IPS DF 6.9 (cell line): ENCODE measurements at regions not wholly inside any gene's neighbourhood (a gene's known extent, or its start where the extent isn't known, plus 50 kb on each side); places are given as distances from the start of the nearest gene placed in this dataset.

Experiments
- DNase-seq: peaks from one replicate; pipeline ENCODE4 v3.0.0-alpha.2; 2013; ENCODE audit warnings: low read depth, low spot score
- H3K27ac ChIP-seq: one replicate; pipeline ENCODE4 v1.5.1; 2013; ENCODE audit warnings: low read length, control low read depth
- H3K27me3 ChIP-seq: 2 replicates; pipeline ENCODE4 v1.6.1; 2013; ENCODE audit warnings: mild to moderate bottlenecking, low read length; ENCODE audit not compliant: control insufficient read depth, insufficient read depth
- H3K36me3 ChIP-seq: 2 replicates; pipeline ENCODE4 v1.6.1; 2013; ENCODE audit warnings: low read length; ENCODE audit not compliant: control insufficient read depth, insufficient read depth
- H3K4me1 ChIP-seq: 2 replicates; pipeline ENCODE4 v1.6.1; 2013; ENCODE audit warnings: low read length; ENCODE audit not compliant: control insufficient read depth, insufficient read depth
- H3K4me3 ChIP-seq: 2 replicates; pipeline ENCODE4 v1.5.1; 2013; ENCODE audit warnings: mild to moderate bottlenecking, low read length
- H3K9me3 ChIP-seq: 2 replicates; pipeline ENCODE4 v1.6.1; 2013; ENCODE audit warnings: low read length, inconsistent platforms; ENCODE audit not compliant: control insufficient read depth, insufficient read depth
- WGBS: extraction: QIAGEN DNeasy Blood & Tissue Kit; methylation state at CpG from one replicate; pipeline ENCODE4 v1.1.7; 2013; ENCODE audit warnings: mixed read lengths, missing lambda C conversion rate; ENCODE audit not compliant: insufficient read length, insufficient coverage; 5-methylcytosine and 5-hydroxymethylcytosine counted together

DNA sequence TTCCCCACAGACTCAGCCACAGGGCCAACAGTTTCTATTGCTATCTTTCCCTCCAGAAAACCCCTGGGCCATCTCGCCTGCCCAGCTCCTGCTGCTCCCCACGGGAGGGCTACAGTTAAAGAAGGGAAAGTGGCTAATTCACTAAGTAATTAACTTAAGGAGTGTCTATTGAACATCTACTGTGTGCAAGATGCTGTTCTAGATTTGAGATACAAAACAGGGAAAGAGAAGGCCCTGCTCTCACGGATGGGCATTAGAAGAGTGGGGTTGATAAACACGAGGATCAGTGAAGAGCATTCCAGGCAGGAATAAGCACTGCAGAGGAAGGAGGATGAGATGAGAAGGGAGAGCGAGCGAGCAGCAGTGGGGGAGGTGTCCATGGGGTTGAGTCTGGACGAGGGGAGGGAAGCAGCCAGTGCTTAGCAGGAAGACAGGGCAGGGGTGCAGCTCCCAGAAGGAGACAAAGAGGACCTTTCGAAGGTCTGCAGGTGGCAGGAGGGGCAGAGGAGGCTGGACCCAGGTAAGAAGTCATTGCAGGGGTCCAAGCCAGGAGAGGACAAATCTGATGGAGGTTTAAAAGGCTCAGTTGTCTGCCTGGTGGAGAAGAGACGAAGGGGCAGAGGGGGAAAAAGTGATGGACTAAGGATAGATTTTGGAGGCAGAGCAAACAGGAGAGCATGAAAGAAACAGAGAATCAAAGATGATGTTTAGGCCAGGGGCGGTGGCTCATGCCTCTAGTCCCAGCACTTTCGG is 64.7 kb downstream of the KLF15 start:
- WGBS = no CpG with 5 or more reads among the region's 11 CpGs
- Histone ChIP-seq H3K4me1 (0 out of 2 replicates have a peak, but pooled peaks cover 2% of the 10 kb centered on the region), H3K9me3 (no peaks in the 10 kb centered on the region), H3K27ac (no peak overlapping the region), H3K27me3 (peaks cover 5% of the 10 kb centered on the region; the same call in 1 of the 2 replicates), H3K4me3 (no peak overlapping the region), H3K36me3 (no peaks in the 10 kb centered on the region)
- DNase-seq = no peak

DNA sequence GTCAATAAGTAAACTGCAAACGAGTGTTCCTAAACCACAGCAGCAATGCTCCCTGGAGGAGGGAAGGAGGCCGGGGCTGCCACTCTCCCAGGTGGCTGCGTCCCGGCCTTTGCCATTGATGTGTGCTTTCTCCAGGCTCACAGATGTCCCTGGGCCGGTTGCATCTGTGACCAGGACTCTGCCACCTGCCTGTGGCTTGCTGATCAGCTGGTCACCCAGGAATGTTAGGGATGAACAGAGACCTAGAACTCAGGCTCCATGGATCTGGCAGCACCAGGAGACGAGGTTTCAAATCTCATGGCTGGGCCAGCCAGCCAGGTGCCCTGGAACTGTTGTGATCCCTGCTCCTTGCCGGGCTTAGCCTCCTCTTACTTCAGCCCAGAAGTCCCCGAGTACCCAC is 65.7 kb downstream of the KLF15 start:
- no peaks in the 10 kb centered on the region for H3K9me3 ChIP-seq
- H3K27me3 ChIP-seq = peaks cover 5% of the 10 kb centered on the region; the same call in 1 of the 2 replicates
- no peak overlapping the region for H3K27ac ChIP-seq
- 0 out of 2 replicates have a peak, but pooled peaks cover 2% of the 10 kb centered on the region for H3K4me1 ChIP-seq
- H3K36me3 ChIP-seq = no peaks in the 10 kb centered on the region
- no peak overlapping the region for H3K4me3 ChIP-seq
- no peak for DNase-seq
- WGBS = no CpG with 5 or more reads among the region's 8 CpGs

DNA sequence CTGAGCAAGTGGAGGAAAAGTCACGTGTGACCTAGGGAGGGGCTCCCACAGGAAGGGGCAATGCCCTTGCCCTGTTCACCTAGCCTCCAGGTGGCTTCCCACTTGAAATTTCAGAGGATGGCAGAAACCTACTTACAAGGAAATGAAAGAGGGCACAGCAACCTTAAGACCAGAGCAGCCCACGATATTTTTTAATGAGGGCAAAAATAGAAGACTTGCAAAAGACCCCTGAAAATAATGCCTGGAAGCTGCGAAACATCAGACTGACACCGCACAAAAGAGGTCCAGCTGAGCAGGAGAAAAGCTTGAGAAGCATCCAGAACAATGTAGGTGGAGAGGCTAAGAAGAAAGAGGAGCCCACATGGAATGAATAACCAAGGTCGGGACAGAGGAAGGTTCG is 66.1 kb downstream of the KLF15 start:
- Histone ChIP-seq H3K27ac (no peak overlapping the region), H3K4me1 (0 out of 2 replicates have a peak, but pooled peaks cover 2% of the 10 kb centered on the region), H3K9me3 (no peaks in the 10 kb centered on the region), H3K27me3 (peaks cover 5% of the 10 kb centered on the region; the same call in 1 of the 2 replicates), H3K4me3 (no peak overlapping the region), H3K36me3 (no peaks in the 10 kb centered on the region)
- no peak for DNase-seq
- no CpG with 5 or more reads among the region's 6 CpGs for WGBS

DNA sequence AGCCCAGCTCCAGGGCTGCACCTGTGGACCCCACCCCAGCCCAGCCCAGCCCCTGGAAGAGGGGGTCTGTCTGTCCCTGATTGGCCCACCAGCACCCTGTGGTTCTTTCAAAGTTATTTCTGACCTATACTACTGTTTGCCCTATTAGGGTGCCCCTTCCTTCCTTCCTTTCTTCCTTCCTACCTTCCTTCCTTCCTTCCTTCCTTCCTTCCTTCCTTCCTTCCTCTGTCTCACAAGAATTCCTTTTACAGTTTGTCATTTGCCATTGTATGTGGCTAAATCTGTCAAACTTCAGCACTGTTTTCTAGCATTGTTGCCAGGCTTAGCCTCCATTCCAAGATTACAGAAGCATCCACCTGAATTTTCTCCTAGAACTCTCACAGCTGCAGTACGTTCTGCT is 66.9 kb downstream of the KLF15 start:
- no peak for DNase-seq
- H3K4me3 ChIP-seq = no peak overlapping the region
- peaks cover 5% of the 10 kb centered on the region; the same call in 1 of the 2 replicates for H3K27me3 ChIP-seq
- no CpG with 5 or more reads among the region's 1 CpG for WGBS
- 0 out of 2 replicates have a peak, but pooled peaks cover 2% of the 10 kb centered on the region for H3K4me1 ChIP-seq
- no peak overlapping the region for H3K27ac ChIP-seq
- no peaks in the 10 kb centered on the region for H3K36me3 ChIP-seq
- H3K9me3 ChIP-seq = no peaks in the 10 kb centered on the region

DNA sequence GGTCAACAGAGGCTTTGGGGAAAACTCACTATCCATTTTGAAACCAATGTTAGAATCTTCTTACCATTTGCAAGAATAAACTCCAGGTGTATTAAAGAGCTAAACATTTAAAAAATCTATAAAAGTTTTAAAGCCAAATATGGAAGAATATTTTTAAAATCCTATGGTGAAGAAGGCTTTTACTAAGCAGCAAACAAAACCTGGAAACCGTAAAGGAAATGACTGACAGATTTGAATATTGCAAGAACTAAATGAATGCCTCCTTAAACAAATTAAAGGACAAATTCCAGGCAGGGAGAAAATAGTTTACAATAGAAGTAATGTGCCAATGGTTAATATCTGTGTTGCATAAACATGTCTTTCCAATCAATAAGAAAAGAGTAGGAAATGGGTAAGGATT is 68.1 kb downstream of the KLF15 start:
- no CpG with 5 or more reads among the region's 1 CpG for WGBS
- H3K36me3 ChIP-seq = no peaks in the 10 kb centered on the region
- peaks cover 5% of the 10 kb centered on the region; the same call in 1 of the 2 replicates for H3K27me3 ChIP-seq
- DNase-seq = no peak
- H3K4me3 ChIP-seq = no peak overlapping the region
- no peak overlapping the region for H3K27ac ChIP-seq
- 0 out of 2 replicates have a peak, but pooled peaks cover 2% of the 10 kb centered on the region for H3K4me1 ChIP-seq
- H3K9me3 ChIP-seq = no peaks in the 10 kb centered on the region

DNA sequence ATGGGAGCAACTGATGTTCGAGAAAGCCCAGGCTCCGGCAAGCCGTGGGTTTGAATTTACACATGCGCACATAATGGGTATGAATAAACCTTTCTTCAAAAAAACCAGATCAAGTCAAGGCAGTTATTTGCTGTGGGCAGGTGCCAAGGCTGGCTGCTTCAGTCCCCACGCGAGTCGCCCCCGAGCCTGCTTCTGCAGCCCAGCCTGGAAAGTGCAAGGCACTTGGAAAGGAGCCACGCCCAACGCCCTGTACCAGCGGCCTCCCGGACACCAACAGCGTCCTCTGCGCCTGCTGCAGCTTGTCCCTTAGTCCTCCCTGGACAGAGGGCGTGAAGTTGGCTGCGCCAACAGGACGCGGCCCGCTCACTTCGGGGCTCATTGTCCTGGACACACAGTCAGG is 68.9 kb downstream of the KLF15 start:
- WGBS = no CpG with 5 or more reads among the region's 20 CpGs
- H3K27me3 ChIP-seq = peaks cover 5% of the 10 kb centered on the region; the same call in 1 of the 2 replicates
- H3K27ac ChIP-seq = no peak overlapping the region
- no peaks in the 10 kb centered on the region for H3K9me3 ChIP-seq
- 0 out of 2 replicates have a peak, but pooled peaks cover 2% of the 10 kb centered on the region for H3K4me1 ChIP-seq
- no peaks in the 10 kb centered on the region for H3K36me3 ChIP-seq
- DNase-seq = no peak
- peak overlapping the region; percentile 36; the same call in 1 of the 2 replicates for H3K4me3 ChIP-seq

DNA sequence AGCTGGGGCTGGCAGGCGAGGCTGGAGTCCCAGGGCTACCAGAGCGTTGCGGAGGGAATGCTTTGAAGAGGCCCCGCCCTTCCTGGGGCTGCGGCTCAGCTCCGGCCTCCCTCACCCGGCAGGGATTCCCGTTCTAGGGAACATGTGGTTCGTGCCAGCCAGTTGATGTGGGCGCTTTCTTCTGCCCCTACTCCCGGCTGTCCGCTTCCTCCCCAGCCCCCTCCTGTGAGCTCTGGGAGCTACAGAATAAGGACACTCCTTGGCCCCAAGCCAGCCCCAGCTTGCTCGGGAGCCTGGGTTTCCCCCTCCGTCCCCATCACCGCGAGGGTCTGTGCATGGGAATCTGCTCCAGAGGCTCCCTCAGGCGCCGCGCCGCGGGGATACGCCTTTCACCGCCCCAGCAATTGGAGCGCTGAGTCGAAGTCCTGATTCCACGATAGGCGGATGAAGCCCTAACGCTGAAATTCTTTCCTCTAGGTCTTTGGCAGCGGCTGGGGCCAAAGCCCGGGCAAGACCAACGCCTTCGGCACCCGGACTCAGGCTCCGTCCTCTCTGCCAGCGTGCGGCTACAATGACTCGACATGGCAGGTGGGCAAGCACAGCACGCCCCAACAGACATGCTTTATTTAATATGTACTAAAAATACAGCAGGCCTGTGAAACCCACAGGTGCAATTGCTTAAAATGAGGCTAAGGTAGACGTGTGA is 69.5 kb downstream of the KLF15 start:
- Histone ChIP-seq H3K4me1 (0 out of 2 replicates have a peak, but pooled peaks cover 2% of the 10 kb centered on the region), H3K27ac (no peak overlapping the region), H3K4me3 (peak overlapping the region; percentile 36; the same call in 1 of the 2 replicates)

DNA sequence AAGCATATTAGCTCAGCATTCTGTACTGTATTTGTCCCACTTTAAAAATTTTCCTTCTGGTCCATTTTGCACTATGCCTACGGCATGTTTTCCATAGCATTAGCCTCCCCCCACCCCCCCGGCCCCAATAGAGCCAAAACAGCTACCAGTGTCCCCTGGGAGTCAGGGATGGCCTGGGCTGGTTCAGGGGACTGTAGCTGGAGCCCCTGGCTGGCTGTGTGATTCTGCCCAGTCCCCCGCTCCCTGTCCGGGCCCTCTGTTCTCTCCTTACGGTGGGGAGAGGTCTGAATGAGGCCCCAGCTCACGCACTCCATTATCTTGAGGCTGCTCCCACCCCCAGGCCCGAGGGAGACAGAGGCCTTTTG is 70.1 kb downstream of the KLF15 start:
- Histone ChIP-seq H3K4me1 (no peaks in the 10 kb centered on the region), H3K27me3 (peaks cover 5% of the 10 kb centered on the region; the same call in 1 of the 2 replicates), H3K36me3 (no peaks in the 10 kb centered on the region), H3K4me3 (peak overlapping the region; percentile 36; the same call in 1 of the 2 replicates), H3K9me3 (no peaks in the 10 kb centered on the region), H3K27ac (no peak overlapping the region)
- no peak for DNase-seq
- no CpG with 5 or more reads among the region's 7 CpGs for WGBS

More for the DNA sequence above, 69.5 kb downstream of the KLF15 start:
- Histone ChIP-seq H3K36me3 (no peaks in the 10 kb centered on the region), H3K27me3 (peaks cover 5% of the 10 kb centered on the region; the same call in 1 of the 2 replicates), H3K9me3 (no peaks in the 10 kb centered on the region)
- DNase-seq = no peak
- WGBS = no CpG with 5 or more reads among the region's 39 CpGs

DNA sequence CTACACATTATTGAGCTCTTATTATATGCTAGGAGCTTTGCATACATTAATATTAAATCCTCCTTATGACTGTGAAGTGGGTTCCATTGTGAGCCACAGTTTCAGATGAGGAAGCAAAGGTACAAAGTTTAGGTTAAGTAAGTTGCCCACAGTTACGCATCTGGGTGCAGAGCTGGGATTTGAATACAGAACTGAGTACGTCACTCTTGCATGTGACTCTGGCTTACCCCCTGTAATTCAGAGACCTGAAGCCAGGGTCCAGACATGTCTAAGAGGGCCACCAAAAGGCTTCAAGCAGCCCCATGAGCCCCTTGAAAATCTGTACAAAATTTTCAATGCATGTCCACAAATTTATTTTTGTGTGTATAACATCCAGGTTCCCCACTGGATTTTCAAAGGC is 71.8 kb downstream of the KLF15 start:
- Histone ChIP-seq H3K36me3 (no peaks in the 10 kb centered on the region), H3K27me3 (peaks cover 5% of the 10 kb centered on the region; the same call in 1 of the 2 replicates), H3K4me1 (no peaks in the 10 kb centered on the region), H3K9me3 (no peaks in the 10 kb centered on the region), H3K4me3 (no peak overlapping the region), H3K27ac (no peak overlapping the region)
- no CpG with 5 or more reads among the region's 2 CpGs for WGBS
- DNase-seq = no peak

DNA sequence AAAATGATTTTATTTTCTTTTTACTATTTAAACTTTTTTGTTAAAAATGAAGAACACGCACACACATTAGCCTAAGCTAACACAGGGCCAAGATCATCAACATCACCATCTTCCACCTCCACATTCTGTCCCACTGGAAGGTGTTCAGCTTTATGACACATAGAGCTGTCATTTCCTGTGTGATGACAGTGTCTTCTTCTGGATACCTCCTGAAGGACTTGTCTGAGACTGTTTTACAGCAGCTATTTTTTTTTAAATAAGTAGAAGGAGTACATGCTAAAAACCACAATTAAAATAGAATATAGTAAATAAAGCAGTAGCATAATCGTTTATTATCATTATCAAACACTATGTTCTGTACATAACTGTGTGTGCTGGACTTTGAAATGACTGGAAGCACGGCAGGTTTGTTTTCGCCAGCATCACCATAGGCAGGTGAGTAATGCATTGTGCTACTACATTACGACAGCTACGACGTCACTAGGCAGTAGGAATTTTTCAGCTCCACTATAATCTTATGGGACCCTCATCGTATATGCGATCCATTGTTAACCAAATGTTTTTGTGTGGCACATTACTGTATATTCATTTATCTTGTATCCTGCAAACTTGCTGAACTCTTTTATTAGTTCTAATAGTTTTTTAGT is 72.8 kb downstream of the KLF15 start:
- peaks cover 5% of the 10 kb centered on the region; the same call in 1 of the 2 replicates for H3K27me3 ChIP-seq
- no CpG with 5 or more reads among the region's 9 CpGs for WGBS
- no peaks in the 10 kb centered on the region for H3K36me3 ChIP-seq
- H3K27ac ChIP-seq = no peak overlapping the region
- H3K4me3 ChIP-seq = no peak overlapping the region
- no peaks in the 10 kb centered on the region for H3K9me3 ChIP-seq
- no peaks in the 10 kb centered on the region for H3K4me1 ChIP-seq
- no peak for DNase-seq
